HepG2 (cell line): ENCODE measurements at regions not wholly inside any gene's neighbourhood (a gene's known extent, or its start where the extent isn't known, plus 50 kb on each side); places are given as distances from the start of the nearest gene placed in this dataset.

Experiments used
- ATAC-seq: fragments of 200-7000 bp; cut with Tn5 transposase; 3 replicates; pipeline ENCODE4 v1.9.1; 2020; ENCODE audit warnings: mild to moderate bottlenecking, moderate library complexity
- BruUV-seq: library from RNA; stranded (reverse); fragments of 400-500 nt; replicated peaks from 2 replicates; lab custom pipeline; 2021; lab: Mats Ljungman, UMichigan
- CTCF ChIA-PET: fragments of 300-600 bp; formaldehyde crosslinking; extraction: SDS; loops from one replicate; lab custom pipeline; 2021; ENCODE audit warnings: low total read pairs, inconsistent platforms, low intra/inter-chr PET ratio; lab: Yijun Ruan, JAX
- POLR2A ChIA-PET: fragments of 350-600 bp; sonication (Branson Sonifier 250); formaldehyde crosslinking; loops from one replicate; lab custom pipeline; 2020; ENCODE audit warnings: antibody characterized with exemption, inconsistent platforms; lab: Yijun Ruan, JAX
- DNase-seq: peaks from one replicate; pipeline ENCODE4 v3.0.0-alpha.2; 2015; ENCODE audit warnings: low spot score
- FAIRE-seq: peaks from 3 replicates; lab custom pipeline; 2011; peaks lifted over from hg19 to GRCh38; lab: Jason Lieb, UNC
- H2AFZ ChIP-seq: one replicate; pipeline ENCODE4 v1.6.1; 2011; ENCODE audit warnings: low read length, inconsistent platforms
- H3K27ac ChIP-seq: fragments of 300-600 bp; 3 replicates; pipeline ENCODE4 v1.8.0; 2011; ENCODE audit warnings: mixed run types, mild to moderate bottlenecking, mixed read lengths, low read length, inconsistent platforms; ENCODE audit not compliant: insufficient read depth; ENCODE audit errors: extremely low read length
- H3K27me3 ChIP-seq, 2 experiments: fragments of 200-600 bp in 1 of 2; 2 replicates in 1 of 2; 3 replicates in 1 of 2; pipeline versions ENCODE4 v1.6.0 to v1.8.0; 2011; ENCODE audit warnings: low read length in 2 of 2, mild to moderate bottlenecking in 2 of 2, moderate library complexity in 2 of 2, inconsistent platforms in 1 of 2; ENCODE audit not compliant: insufficient read depth in 2 of 2, control insufficient read depth in 1 of 2
- H3K36me3 ChIP-seq, 2 experiments: fragments of 200-600 bp in 1 of 2; replicated peaks in 1 of 2; 2 replicates in 1 of 2; 3 replicates in 1 of 2; pipeline versions ENCODE4 v1.5.1 to v1.8.0; 2011; ENCODE audit warnings: low read length in 2 of 2, inconsistent platforms in 1 of 2; ENCODE audit not compliant: insufficient read depth in 2 of 2, control insufficient read depth in 1 of 2
- H3K4me1 ChIP-seq: 2 replicates; pipeline ENCODE4 v1.5.1; 2012; ENCODE audit warnings: low read length, inconsistent platforms; ENCODE audit not compliant: insufficient read depth
- H3K4me2 ChIP-seq: 2 replicates; pipeline ENCODE4 v1.6.0; 2011; ENCODE audit warnings: low read depth, low read length, inconsistent platforms
- H3K4me3 ChIP-seq, 3 experiments: fragments of 200-600 bp in 1 of 3; sonication (generic), shearing (Covaris generic) in 1 of 3; replicated peaks in 1 of 3; 2 replicates each; pipeline ENCODE4 v1.5.1; 2011 to 2016; ENCODE audit warnings: low read length in 3 of 3, inconsistent platforms in 2 of 3, low read depth in 2 of 3, mild to moderate bottlenecking in 2 of 3, control low read depth in 1 of 3, mixed read lengths in 1 of 3; ENCODE audit not compliant: insufficient read depth in 1 of 3
- H3K79me2 ChIP-seq: one replicate; pipeline ENCODE4 v1.6.1; 2011; ENCODE audit warnings: low read length, inconsistent platforms; ENCODE audit not compliant: insufficient read depth
- H3K9ac ChIP-seq: 2 replicates; pipeline ENCODE4 v1.6.0; 2011; ENCODE audit warnings: mild to moderate bottlenecking, low read depth, low read length, inconsistent platforms; ENCODE audit not compliant: insufficient read depth
- H3K9me3 ChIP-seq: 2 replicates; pipeline ENCODE4 v1.5.1; 2012; ENCODE audit warnings: mild to moderate bottlenecking, low read length
- H4K20me1 ChIP-seq: 2 replicates; pipeline ENCODE4 v1.6.0; 2011; ENCODE audit warnings: inconsistent platforms, mild to moderate bottlenecking, low read length, moderate library complexity; ENCODE audit not compliant: insufficient read depth
- AKAP8 ChIP-seq: sonication (generic); formaldehyde crosslinking; IDR thresholded peaks from 2 replicates; pipeline ENCODE4 v1.5.1; 2020; ENCODE audit warnings: mild to moderate bottlenecking, missing genetic modification reagents
- ARID2 ChIP-seq: sonication (generic); formaldehyde crosslinking; IDR thresholded peaks from 2 replicates; pipeline ENCODE4 v1.8.1; 2022; ENCODE audit warnings: mild to moderate bottlenecking, missing genetic modification reagents, borderline replicate concordance
- BRD4 ChIP-seq: sonication (generic); formaldehyde crosslinking; IDR thresholded peaks from 2 replicates; pipeline ENCODE4 v1.4.0; 2020; ENCODE audit warnings: missing genetic modification reagents
- CCDC6 ChIP-seq: sonication (generic); formaldehyde crosslinking; IDR thresholded peaks from 2 replicates; pipeline ENCODE4 v1.8.1; 2022; ENCODE audit warnings: mild to moderate bottlenecking, missing genetic modification reagents, moderate library complexity
- DRAP1 ChIP-seq: IDR thresholded peaks from 2 replicates; pipeline ENCODE4 v1.6.1; 2016; ENCODE audit warnings: missing genetic modification reagents, missing compliant biosample characterization
- FOXA1 ChIP-seq, 2 experiments: fragments of 450-650 bp in 1 of 2; sonication (generic) in 1 of 2; formaldehyde crosslinking in 1 of 2; IDR thresholded peaks; 2 replicates each; pipeline versions ENCODE4 v1.4.0 to v1.6.1; 2016 to 2020; ENCODE audit warnings: missing genetic modification reagents in 1 of 2
- HDAC6 ChIP-seq: fragments of 200-600 bp; sonication (generic); IDR thresholded peaks from 2 replicates; pipeline ENCODE4 v1.7.0; 2017; ENCODE audit warnings: mild to moderate bottlenecking, antibody characterized with exemption, low read length, low read depth
- KLF16 ChIP-seq, 2 experiments: sonication (generic) in 1 of 2; formaldehyde crosslinking in 1 of 2; IDR thresholded peaks; 2 replicates each; pipeline versions ENCODE4 v1.6.1 to v1.8.0; 2016 to 2023; ENCODE audit warnings: missing genetic modification reagents in 2 of 2, missing compliant biosample characterization in 1 of 2
- MBD4 ChIP-seq: IDR thresholded peaks from 2 replicates; pipeline ENCODE4 v1.6.1; 2012; ENCODE audit warnings: low read length, inconsistent platforms, borderline replicate concordance
- MIER2 ChIP-seq: IDR thresholded peaks from 2 replicates; pipeline ENCODE4 v1.6.1; 2016; ENCODE audit warnings: missing biosample characterization, missing genetic modification reagents
- NPAS2 ChIP-seq: sonication (generic); formaldehyde crosslinking; IDR thresholded peaks from 2 replicates; pipeline ENCODE4 v1.8.0; 2022; ENCODE audit warnings: mild to moderate bottlenecking, missing genetic modification reagents, borderline replicate concordance
- YEATS2 ChIP-seq: sonication (generic); formaldehyde crosslinking; IDR thresholded peaks from 2 replicates; pipeline ENCODE4 v1.4.0; 2020; ENCODE audit warnings: missing genetic modification reagents, borderline replicate concordance
- ZNF17 ChIP-seq: sonication (generic); formaldehyde crosslinking; IDR thresholded peaks from 2 replicates; pipeline ENCODE4 v1.5.0; 2020; ENCODE audit warnings: mild to moderate bottlenecking, missing genetic modification reagents
- ZNF253 ChIP-seq: sonication (generic); formaldehyde crosslinking; IDR thresholded peaks from 2 replicates; pipeline ENCODE4 v1.8.0; 2022; ENCODE audit warnings: mild to moderate bottlenecking, missing genetic modification reagents, borderline replicate concordance
- ZNF441 ChIP-seq: sonication (generic); formaldehyde crosslinking; IDR thresholded peaks from 2 replicates; pipeline ENCODE4 v1.7.0; 2021; ENCODE audit warnings: missing genetic modification reagents, borderline replicate concordance
- ZNF556 ChIP-seq: sonication (generic); formaldehyde crosslinking; IDR thresholded peaks from 2 replicates; pipeline ENCODE4 v1.4.0; 2020; ENCODE audit warnings: mild to moderate bottlenecking, missing genetic modification reagents, borderline replicate concordance
- ZNF557 ChIP-seq: sonication (generic); formaldehyde crosslinking; IDR thresholded peaks from 2 replicates; pipeline ENCODE4 v1.4.0; 2020; ENCODE audit warnings: missing genetic modification reagents
- ZNF850 ChIP-seq: sonication (generic); formaldehyde crosslinking; conservative IDR thresholded peaks from 2 replicates; pipeline ENCODE4 v1.9.0; 2021; ENCODE audit warnings: mild to moderate bottlenecking, missing genetic modification reagents
- ZSCAN29 ChIP-seq: sonication (generic); formaldehyde crosslinking; conservative IDR thresholded peaks from 2 replicates; pipeline ENCODE4 v1.4.0; 2020; ENCODE audit warnings: mild to moderate bottlenecking, missing genetic modification reagents
- WGBS: methylation state at CpG from one replicate; pipeline ENCODE4 v1.1.6; 2017; ENCODE audit warnings: low lambda C conversion rate; 5-methylcytosine and 5-hydroxymethylcytosine counted together
- in situ Hi-C: cut with HindIII; loops from 2 replicates; pipeline ENCODE4 v1.10.0; 2017; ENCODE audit warnings: low pct_unique_long_range_greater_than_20kb; ENCODE audit not compliant: extremely low pct_ligation_motif_present
- intact Hi-C: fragments of 100-400 bp; cut with micrococcal nuclease; formaldehyde crosslinking; loops from one replicate; pipeline ENCODE4 v1.10.0; 2022; ENCODE audit not compliant: unreplicated experiment

DNA sequence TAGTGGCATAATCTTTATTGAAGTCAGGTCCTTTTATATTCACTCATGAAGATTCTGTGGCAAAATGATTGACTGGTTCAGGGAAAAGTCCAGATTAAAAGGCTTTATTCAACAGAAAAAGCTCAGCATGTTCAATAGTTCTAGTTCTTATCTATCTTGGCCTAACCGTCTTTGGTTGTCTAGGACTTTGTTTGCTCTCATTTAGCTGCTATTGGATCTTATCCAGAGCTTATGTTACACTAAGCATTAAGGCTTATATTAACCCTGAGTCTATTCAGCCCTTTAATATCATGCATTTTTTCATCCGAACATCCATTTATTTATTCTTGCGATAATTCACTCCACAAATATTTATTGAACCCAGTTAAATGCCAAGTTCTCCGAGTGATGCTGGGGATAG, 601.0 kb upstream of the SGO1 start:
- TF ChIP-seq DRAP1 (no peak), HDAC6 (no peak), AKAP8 (CRISPR knock-in tag) (no peak), ZNF441 (no peak), CCDC6 (no peak), ZNF17 (CRISPR knock-in tag) (no peak), MIER2 (CRISPR knock-in tag) (no peak), BRD4 (CRISPR knock-in tag) (no peak), ARID2 (CRISPR knock-in tag) (no peak), YEATS2 (CRISPR knock-in tag) (no peak), KLF16 (CRISPR knock-in tag; IDR thresholded peaks at IDR 0.05) (no peak), ZNF557 (no peak), ZNF850 (CRISPR knock-in tag) (no peak), ZNF556 (CRISPR knock-in tag) (no peak), ZSCAN29 (no peak), MBD4 (no peak), ZNF253 (no peak), FOXA1 (IDR thresholded peaks at IDR 0.05) (no peak), FOXA1 (CRISPR knock-in tag; IDR thresholded peaks at IDR 0.05) (no peak), NPAS2 (CRISPR knock-in tag) (no peak)
- Histone ChIP-seq H3K79me2 (no peaks in the 10 kb centered on the region), H4K20me1 (no peaks in the 10 kb centered on the region), H3K9me3 (peaks cover 83% of the 10 kb centered on the region), H3K9ac (no peak overlapping the region), H2AFZ (no peak overlapping the region), H3K4me3 (no peak overlapping the region), H3K4me2 (no peak overlapping the region), H3K27ac (no peak overlapping the region), H3K36me3 (no peaks in the 10 kb centered on the region), H3K4me1 (no peaks in the 10 kb centered on the region), H3K27me3 (no peaks in the 10 kb centered on the region)
- WGBS, result 39% methylated on average over 4 of the region's 4 CpGs
- ATAC-seq (no peak), FAIRE-seq (no peak), DNase-seq (no peak)
- in situ Hi-C loops, result no loop called here
- intact Hi-C loops, result no loop called here
- CTCF ChIA-PET, result no interaction called here
- POLR2A ChIA-PET, result no interaction called here
- no TSS peak for BruUV-seq
